BLaER1 treated with 17β-estradiol and CSF1 and Interleukin-3, amounts not matched to agents 10 nM and 100 nM (cell line): ENCODE measurements at regions not wholly inside any gene's neighbourhood (a gene's known extent, or its start where the extent isn't known, plus 50 kb on each side); places are given as distances from the start of the nearest gene placed in this dataset.

Experiments
- H3K27ac ChIP-seq, 11 experiments: shearing (Covaris generic); formaldehyde crosslinking; 2 replicates each; pipeline ENCODE4 v1.8.1; 2022
- H3K27me3 ChIP-seq, 11 experiments: shearing (Covaris generic); formaldehyde crosslinking; 2 replicates each; pipeline ENCODE4 v1.8.1; 2022
- H3K36me3 ChIP-seq, 11 experiments: shearing (Covaris generic); formaldehyde crosslinking; 2 replicates each; pipeline ENCODE4 v1.8.1; 2022
- H3K4me1 ChIP-seq, 10 experiments: shearing (Covaris generic); formaldehyde crosslinking; 2 replicates each; pipeline ENCODE4 v1.8.1; 2022
- H3K4me2 ChIP-seq, 11 experiments: shearing (Covaris generic); formaldehyde crosslinking; 2 replicates each; pipeline ENCODE4 v1.8.1; 2022
- H3K4me3 ChIP-seq, 10 experiments: shearing (Covaris generic); formaldehyde crosslinking; 2 replicates each; pipeline ENCODE4 v1.8.1; 2022
- H3K9ac ChIP-seq, 11 experiments: shearing (Covaris generic); formaldehyde crosslinking; 2 replicates each; pipeline ENCODE4 v1.8.1; 2022
- H3K9me3 ChIP-seq, 11 experiments: shearing (Covaris generic); formaldehyde crosslinking; replicated peaks in 1 of 11; 2 replicates each; pipeline ENCODE4 v1.8.1; 2022
- H4K20me1 ChIP-seq, 11 experiments: shearing (Covaris generic); formaldehyde crosslinking; 2 replicates each; pipeline ENCODE4 v1.8.1; 2022
- Cebpa-rat ChIP-seq, 11 experiments: shearing (Covaris generic); IDR thresholded peaks; 2 replicates each; pipeline ENCODE4 v1.8.1; 2022

DNA sequence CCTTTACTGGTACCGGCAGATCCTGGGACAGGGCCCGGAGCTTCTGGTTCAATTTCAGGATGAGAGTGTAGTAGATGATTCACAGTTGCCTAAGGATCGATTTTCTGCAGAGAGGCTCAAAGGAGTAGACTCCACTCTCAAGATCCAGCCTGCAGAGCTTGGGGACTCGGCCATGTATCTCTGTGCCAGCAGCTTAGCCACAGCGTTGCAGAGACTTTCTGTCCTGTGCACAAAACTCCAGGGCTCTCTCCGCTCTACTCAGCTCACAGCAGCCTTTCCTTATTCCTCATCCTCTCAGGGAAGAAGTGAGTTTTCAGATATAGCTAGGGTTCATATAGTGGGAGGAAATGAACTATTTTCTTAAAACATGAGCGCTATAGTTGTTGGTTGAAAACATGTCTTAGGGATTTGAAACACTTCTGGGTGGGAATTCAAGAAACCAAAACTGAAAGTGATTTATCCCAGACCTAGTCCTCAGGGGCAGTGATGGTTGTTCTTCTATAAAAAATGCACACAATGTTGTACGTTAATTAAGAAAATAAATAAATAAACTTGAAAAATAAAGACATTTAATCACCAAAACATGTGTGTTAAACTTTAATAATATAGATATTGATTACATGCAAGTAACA is 150.2 kb upstream of the PRSS58 start:
- Histone ChIP-seq H3K4me1 (peaks cover 12 to 22% (median 17%) of the 10 kb centered on the region in 10 experiments; a peak in 19 of 20 replicates), H3K27ac (peak overlapping the region in 2 of 11 experiments; percentile 43 to 48; a peak in 4 of 22 replicates), H4K20me1 (no peaks in the 10 kb centered on the region), H3K4me2 (peak overlapping the region; percentile 24 to 65 (median 44); a peak in 20 of 22 replicates), H3K9me3 (no peaks in the 10 kb centered on the region), H3K4me3 (no peak overlapping the region), H3K27me3 (no peaks in the 10 kb centered on the region), H3K9ac (0 out of 22 replicates have a peak overlapping the region, but pooled peaks of 1 of the 11 experiments have one; percentile 10), H3K36me3 (no peaks in the 10 kb centered on the region)
- no peak for TF ChIP-seq Cebpa-rat (IDR thresholded peaks at IDR 0.05)

DNA sequence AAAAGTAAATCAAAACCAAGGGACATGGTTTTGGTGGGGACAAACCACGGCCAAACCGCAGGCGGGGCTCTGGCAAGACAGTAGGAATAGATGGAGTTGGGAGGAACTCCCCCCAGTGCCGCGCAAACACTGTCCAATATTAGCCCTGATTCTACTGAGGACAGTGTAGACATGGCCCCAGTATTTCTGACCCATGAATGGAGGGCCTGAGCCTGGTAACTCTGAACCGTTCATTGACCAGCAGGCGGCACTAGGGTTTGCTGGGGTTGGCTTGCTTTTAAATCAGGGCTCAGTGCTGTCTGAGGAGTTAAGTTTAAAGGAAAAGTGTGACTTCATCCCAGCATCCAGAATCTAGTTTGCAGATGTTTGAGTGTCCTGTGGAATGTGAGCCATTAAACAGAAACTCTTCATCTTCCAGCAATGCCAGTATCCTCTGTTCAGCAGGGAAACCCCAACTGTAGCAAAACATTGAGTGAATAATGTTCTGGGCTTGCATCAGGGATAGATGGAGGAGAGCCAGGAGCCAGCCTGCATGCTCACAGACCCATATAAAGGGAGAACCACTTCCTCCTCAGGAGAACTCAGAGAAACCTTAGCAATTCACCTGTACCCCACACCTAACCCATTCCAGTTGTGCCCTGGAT is 147.4 kb upstream of the PRSS58 start:
- Histone ChIP-seq H4K20me1 (no peaks in the 10 kb centered on the region), H3K36me3 (no peaks in the 10 kb centered on the region), H3K9me3 (no peaks in the 10 kb centered on the region), H3K4me1 (peaks cover 12 to 22% (median 17%) of the 10 kb centered on the region in 10 experiments; a peak in 19 of 20 replicates), H3K9ac (no peak overlapping the region), H3K27ac (no peak overlapping the region), H3K4me2 (no peak overlapping the region), H3K4me3 (no peak overlapping the region), H3K27me3 (no peaks in the 10 kb centered on the region)
- TF ChIP-seq Cebpa-rat (IDR thresholded peaks at IDR 0.05): no peak

GRCh38 chr7:142401951-142402350 is 144.1 kb upstream of the PRSS58 start:
- Histone ChIP-seq H3K27ac (no peak overlapping the region), H3K4me3 (no peak overlapping the region), H3K9me3 (no peaks in the 10 kb centered on the region), H3K36me3 (no peaks in the 10 kb centered on the region), H3K4me1 (no peaks in the 10 kb centered on the region; a peak in 2 of 20 replicates), H4K20me1 (no peaks in the 10 kb centered on the region), H3K4me2 (no peak overlapping the region), H3K9ac (no peak overlapping the region), H3K27me3 (no peaks in the 10 kb centered on the region)
- no peak for TF ChIP-seq Cebpa-rat (IDR thresholded peaks at IDR 0.05)

GRCh38 chr7:142400042-142400533 is 142.2 kb upstream of the PRSS58 start:
- H3K4me1 ChIP-seq: no peaks in the 10 kb centered on the region; a peak in 2 of 20 replicates
- TF ChIP-seq Cebpa-rat (IDR thresholded peaks at IDR 0.05): no peak
- no peaks in the 10 kb centered on the region for H3K27me3 ChIP-seq
- H3K4me2 ChIP-seq: no peak overlapping the region
- H3K27ac ChIP-seq: no peak overlapping the region
- no peak overlapping the region for H3K4me3 ChIP-seq
- H4K20me1 ChIP-seq: no peaks in the 10 kb centered on the region
- H3K9me3 ChIP-seq: no peaks in the 10 kb centered on the region
- H3K36me3 ChIP-seq: no peaks in the 10 kb centered on the region
- no peak overlapping the region for H3K9ac ChIP-seq

DNA sequence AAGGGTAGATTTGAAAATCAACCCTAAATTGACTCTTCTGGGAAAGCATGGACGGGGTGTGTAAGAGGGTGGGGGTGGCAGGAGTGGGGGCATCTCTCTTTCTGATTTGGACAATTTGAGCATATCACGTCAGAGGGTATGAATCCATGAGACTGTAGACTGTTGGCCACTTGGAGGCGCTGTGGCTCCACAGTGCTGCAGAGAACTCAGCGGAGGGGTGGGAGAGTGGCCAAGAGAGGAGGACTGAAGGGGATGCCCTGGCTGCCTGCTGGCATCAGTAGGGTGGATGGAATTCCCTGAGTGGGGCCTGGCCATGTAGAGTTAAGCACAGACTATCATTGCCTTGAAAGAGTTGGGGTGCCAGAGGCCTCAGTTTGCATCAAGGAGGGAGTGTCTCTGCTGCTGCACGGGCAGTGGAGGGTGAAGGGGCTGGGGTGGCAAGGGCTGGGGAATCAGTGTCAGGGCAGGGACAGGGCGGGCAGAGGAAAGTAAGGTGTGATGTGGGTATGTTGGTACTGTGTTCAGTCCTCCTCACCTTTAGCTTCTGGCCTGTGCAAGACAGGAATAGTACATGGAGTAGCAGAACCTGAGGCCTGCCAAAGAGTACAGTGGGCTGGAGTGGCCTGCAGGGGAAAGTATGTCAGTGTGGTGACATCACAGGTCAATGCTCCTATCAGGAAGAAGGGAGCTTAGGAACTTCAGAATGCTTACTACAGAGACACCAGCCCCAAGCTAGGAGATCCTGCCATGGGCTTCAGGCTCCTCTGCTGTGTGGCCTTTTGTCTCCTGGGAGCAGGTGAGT is 133.5 kb upstream of the PRSS58 start:
- no peak overlapping the region for H3K9ac ChIP-seq
- H3K27ac ChIP-seq: no peak overlapping the region
- TF ChIP-seq Cebpa-rat (IDR thresholded peaks at IDR 0.05): no peak
- no peaks in the 10 kb centered on the region for H3K27me3 ChIP-seq
- H3K9me3 ChIP-seq: no peaks in the 10 kb centered on the region
- peaks cover 0 to 16% (median 7%) of the 10 kb centered on the region in 10 experiments; a peak in 16 of 20 replicates for H3K4me1 ChIP-seq
- no peak overlapping the region for H3K4me2 ChIP-seq
- H4K20me1 ChIP-seq: no peaks in the 10 kb centered on the region
- no peak overlapping the region for H3K4me3 ChIP-seq
- H3K36me3 ChIP-seq: no peaks in the 10 kb centered on the region

- H3K4me2 ChIP-seq: no peak overlapping the region
Measured at GRCh38 chr7:142389544-142389943, 131.7 kb upstream of the PRSS58 start.

GRCh38 chr7:142385491-142386340 is 127.9 kb upstream of the PRSS58 start:
- no peaks in the 10 kb centered on the region for H4K20me1 ChIP-seq
- no peaks in the 10 kb centered on the region for H3K27me3 ChIP-seq
- H3K4me2 ChIP-seq: peak overlapping the region; percentile 78 to 97 (median 85)
- H3K36me3 ChIP-seq: no peaks in the 10 kb centered on the region
- no peak; a peak in 1 of 22 replicates for TF ChIP-seq Cebpa-rat (IDR thresholded peaks at IDR 0.05)
- H3K9ac ChIP-seq: peak overlapping the region in 7 of 11 experiments; percentile 17 to 84 (median 77); a peak in 7 of 22 replicates
- peak overlapping the region in 2 of 10 experiments; percentile 1 to 6; a peak in 2 of 20 replicates for H3K4me3 ChIP-seq
- peak overlapping the region in 9 of 11 experiments; percentile 88 to 96 (median 91); a peak in 17 of 22 replicates for H3K27ac ChIP-seq
- no peaks in the 10 kb centered on the region for H3K9me3 ChIP-seq
- peaks cover 25 to 56% (median 45%) of the 10 kb centered on the region in 10 experiments for H3K4me1 ChIP-seq

More at GRCh38 chr7:142389544-142389943, 131.7 kb upstream of the PRSS58 start:
- TF ChIP-seq Cebpa-rat (IDR thresholded peaks at IDR 0.05): no peak
- Histone ChIP-seq H4K20me1 (no peaks in the 10 kb centered on the region), H3K9ac (no peak overlapping the region), H3K36me3 (no peaks in the 10 kb centered on the region), H3K4me1 (peaks cover 15 to 34% (median 25%) of the 10 kb centered on the region in 10 experiments), H3K27ac (no peak overlapping the region), H3K9me3 (no peaks in the 10 kb centered on the region), H3K27me3 (no peaks in the 10 kb centered on the region), H3K4me3 (no peak overlapping the region)

DNA sequence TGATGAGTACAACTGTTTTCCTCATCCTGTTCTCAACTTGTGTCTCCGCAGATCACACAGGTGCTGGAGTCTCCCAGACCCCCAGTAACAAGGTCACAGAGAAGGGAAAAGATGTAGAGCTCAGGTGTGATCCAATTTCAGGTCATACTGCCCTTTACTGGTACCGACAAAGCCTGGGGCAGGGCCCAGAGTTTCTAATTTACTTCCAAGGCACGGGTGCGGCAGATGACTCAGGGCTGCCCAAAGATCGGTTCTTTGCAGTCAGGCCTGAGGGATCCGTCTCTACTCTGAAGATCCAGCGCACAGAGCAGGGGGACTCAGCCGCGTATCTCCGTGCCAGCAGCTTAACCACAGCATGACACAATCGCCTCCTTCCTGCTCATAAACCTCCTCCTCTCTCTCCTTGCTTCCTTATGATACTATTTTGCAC is 126.7 kb upstream of the PRSS58 start:
- no peaks in the 10 kb centered on the region for H4K20me1 ChIP-seq
- H3K27ac ChIP-seq: peak overlapping the region in 10 of 11 experiments; percentile 75 to 96 (median 90); a peak in 20 of 22 replicates
- peak overlapping the region in 10 of 11 experiments; percentile 57 to 84 (median 79); a peak in 20 of 22 replicates for H3K9ac ChIP-seq

More for the DNA sequence above, 126.7 kb upstream of the PRSS58 start:
- peak in 10 of 11 experiments; percentile 27 to 83 (median 70); a peak in 16 of 22 replicates for TF ChIP-seq Cebpa-rat (IDR thresholded peaks at IDR 0.05)
- peaks cover 25 to 53% (median 45%) of the 10 kb centered on the region in 10 experiments for H3K4me1 ChIP-seq
- no peaks in the 10 kb centered on the region for H3K36me3 ChIP-seq
- no peaks in the 10 kb centered on the region for H3K9me3 ChIP-seq
- peak overlapping the region; percentile 78 to 97 (median 85) for H3K4me2 ChIP-seq
- no peaks in the 10 kb centered on the region for H3K27me3 ChIP-seq
- H3K4me3 ChIP-seq: peak overlapping the region in 7 of 10 experiments; percentile 35 to 57 (median 45); a peak in 13 of 20 replicates
